ENCODE measurements at regions not wholly inside any gene's neighbourhood (a gene's known extent, or its start where the extent isn't known, plus 50 kb on each side); places are given as distances from the start of the nearest gene placed in this dataset.

GRCh38 chr13:90673746-90674145 lies 673.7 kb upstream of the MIR17HG start:
- no peaks in the 10 kb centered on the region for H3K9me3 ChIP-seq
- H3K27me3 ChIP-seq, result no peaks in the 10 kb centered on the region
- H3K36me3 ChIP-seq, result no peaks in the 10 kb centered on the region
- TF ChIP-seq CTCF (IDR thresholded peaks at IDR 0.05) (no peak), POLR2A (IDR thresholded peaks at IDR 0.05) (no peak), POLR2AphosphoS5 (IDR thresholded peaks at IDR 0.05) (no peak), EP300 (IDR thresholded peaks at IDR 0.05) (no peak)
- no peak overlapping the region for H3K4me3 ChIP-seq
- no peak overlapping the region for H3K27ac ChIP-seq
- no peaks in the 10 kb centered on the region for H3K4me1 ChIP-seq
- 100% methylated on average over 1 of the region's 1 CpG for WGBS, 2 donors (ENCODE audit: low coverage in 1 of 2)
- ATAC-seq, result no peak

DNA sequence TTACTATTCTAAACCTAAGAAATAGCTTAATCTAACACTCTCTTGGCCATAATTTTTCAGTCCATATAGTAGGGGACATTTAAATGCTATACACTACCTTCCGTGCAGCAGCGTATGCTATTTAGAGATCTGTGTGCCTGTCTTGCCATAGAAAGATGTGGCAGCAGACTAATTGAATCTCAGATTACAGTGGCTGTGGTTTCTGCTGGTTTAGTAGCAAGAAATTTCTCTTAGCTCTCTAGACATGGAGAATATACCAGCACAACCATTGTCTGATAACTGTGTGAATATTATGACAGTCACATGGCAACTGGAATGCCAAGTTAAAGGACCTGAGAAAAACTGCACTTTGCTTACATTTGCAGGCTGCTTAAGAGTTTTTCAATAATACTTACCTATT lies 672.4 kb upstream of the MIR17HG start:
- H3K36me3 ChIP-seq, result no peaks in the 10 kb centered on the region
- no peaks in the 10 kb centered on the region for H3K27me3 ChIP-seq
- no peak overlapping the region for H3K4me3 ChIP-seq
- H3K4me1 ChIP-seq, result no peaks in the 10 kb centered on the region
- no peaks in the 10 kb centered on the region for H3K9me3 ChIP-seq
- TF ChIP-seq CTCF (IDR thresholded peaks at IDR 0.05), result no peak
- no peak for TF ChIP-seq EP300 (IDR thresholded peaks at IDR 0.05)
- TF ChIP-seq POLR2AphosphoS5 (IDR thresholded peaks at IDR 0.05), result no peak
- no peak for TF ChIP-seq POLR2A (IDR thresholded peaks at IDR 0.05)
- no peak overlapping the region for H3K27ac ChIP-seq
- ATAC-seq, result no peak
- WGBS, 2 donors (ENCODE audit: low coverage in 1 of 2), result 55 to 78% methylated on average over 2 of the region's 2 CpGs

- Histone ChIP-seq H3K27me3 (peaks cover 4% of the 10 kb centered on the region), H3K9me3 (no peaks in the 10 kb centered on the region), H3K27ac (no peak overlapping the region), H3K4me1 (no peaks in the 10 kb centered on the region), H3K4me3 (no peak overlapping the region), H3K36me3 (no peaks in the 10 kb centered on the region)
- WGBS, 2 donors (ENCODE audit: low coverage in 1 of 2), result 44 to 79% methylated on average over 2 to 3 of the region's 3 CpGs
- TF ChIP-seq EP300 (IDR thresholded peaks at IDR 0.05) (no peak), POLR2AphosphoS5 (IDR thresholded peaks at IDR 0.05) (no peak), POLR2A (IDR thresholded peaks at IDR 0.05) (no peak), CTCF (IDR thresholded peaks at IDR 0.05) (no peak)
- ATAC-seq, result no peak
Measured at GRCh38 chr13:90680826-90681225, 666.7 kb upstream of the MIR17HG start.

- WGBS, 2 donors (ENCODE audit: low coverage in 1 of 2), result 25 to 47% methylated on average over 4 to 6 of the region's 6 CpGs
- no peaks in the 10 kb centered on the region for H3K36me3 ChIP-seq
- ATAC-seq, result no peak
- TF ChIP-seq POLR2AphosphoS5 (IDR thresholded peaks at IDR 0.05), result no peak
- no peak for TF ChIP-seq EP300 (IDR thresholded peaks at IDR 0.05)
- no peak for TF ChIP-seq POLR2A (IDR thresholded peaks at IDR 0.05)
- no peak for TF ChIP-seq CTCF (IDR thresholded peaks at IDR 0.05)
- no peak overlapping the region for H3K4me3 ChIP-seq
- no peaks in the 10 kb centered on the region for H3K9me3 ChIP-seq
- H3K4me1 ChIP-seq, result no peaks in the 10 kb centered on the region
- H3K27ac ChIP-seq, result no peak overlapping the region
- H3K27me3 ChIP-seq, result peaks cover 4% of the 10 kb centered on the region
Measured at GRCh38 chr13:90683711-90684131, 663.8 kb upstream of the MIR17HG start.

GRCh38 chr13:90686442-90686841 lies 661.0 kb upstream of the MIR17HG start:
- no peaks in the 10 kb centered on the region for H3K4me1 ChIP-seq
- no peak for TF ChIP-seq EP300 (IDR thresholded peaks at IDR 0.05)
- no peak for TF ChIP-seq POLR2A (IDR thresholded peaks at IDR 0.05)
- TF ChIP-seq POLR2AphosphoS5 (IDR thresholded peaks at IDR 0.05), result no peak
- no peak for TF ChIP-seq CTCF (IDR thresholded peaks at IDR 0.05)
- ATAC-seq, result peak; percentile 75
- no peaks in the 10 kb centered on the region for H3K36me3 ChIP-seq
- peaks cover 4% of the 10 kb centered on the region for H3K27me3 ChIP-seq
- H3K9me3 ChIP-seq, result no peaks in the 10 kb centered on the region
- 58 to 85% methylated on average over 3 of the region's 3 CpGs for WGBS, 2 donors (ENCODE audit: low coverage in 1 of 2)
- H3K4me3 ChIP-seq, result no peak overlapping the region
- H3K27ac ChIP-seq, result no peak overlapping the region

All from gastroesophageal sphincter (tissue), 4 donors.